Upper lobe of right lung (tissue), 1 donor: ENCODE measurements at regions not wholly inside any gene's neighbourhood (a gene's known extent, or its start where the extent isn't known, plus 50 kb on each side); places are given as distances from the start of the nearest gene placed in this dataset.
A peak's percentile ranks its signal among the peaks of the same experiment; 100 is the strongest.

ENCODE experiments used
- ATAC-seq: fragments of 200-7000 bp; cut with Tn5 transposase; one replicate; pipeline ENCODE4 v1.9.1; 2020; ENCODE audit warnings: mild to moderate bottlenecking, moderate library complexity
- DNase-seq: peaks from one replicate; pipeline ENCODE4 v3.0.0-alpha.2; 2020
- H3K27ac ChIP-seq: fragments of 200-600 bp; one replicate; pipeline ENCODE4 v1.8.0; 2022
- H3K27me3 ChIP-seq: fragments of 200-600 bp; one replicate; pipeline ENCODE4 v1.8.0; 2022; ENCODE audit warnings: mild to moderate bottlenecking
- H3K36me3 ChIP-seq: fragments of 200-600 bp; one replicate; pipeline ENCODE4 v1.8.0; 2022
- H3K4me1 ChIP-seq: fragments of 200-600 bp; one replicate; pipeline ENCODE4 v1.8.0; 2022
- H3K4me3 ChIP-seq: fragments of 200-600 bp; one replicate; pipeline ENCODE4 v1.8.0; 2022; ENCODE audit warnings: mild to moderate bottlenecking
- H3K9me3 ChIP-seq: fragments of 200-600 bp; one replicate; pipeline ENCODE4 v1.8.0; 2022
- intact Hi-C: fragments of 100-400 bp; cut with DNase I; formaldehyde crosslinking; loops from one replicate; pipeline ENCODE4 v1.11.0; 2022
- TF ChIP-seq, protein P1 (sequence below): fragments of 200-600 bp; IDR thresholded peaks from one replicate; pipeline ENCODE4 v1.8.0; 2022; ENCODE audit warnings: antibody characterized with exemption
- donor health status: DM: no; HTN: yes; CAD: no; lungs with severe emphysema.

DNA sequence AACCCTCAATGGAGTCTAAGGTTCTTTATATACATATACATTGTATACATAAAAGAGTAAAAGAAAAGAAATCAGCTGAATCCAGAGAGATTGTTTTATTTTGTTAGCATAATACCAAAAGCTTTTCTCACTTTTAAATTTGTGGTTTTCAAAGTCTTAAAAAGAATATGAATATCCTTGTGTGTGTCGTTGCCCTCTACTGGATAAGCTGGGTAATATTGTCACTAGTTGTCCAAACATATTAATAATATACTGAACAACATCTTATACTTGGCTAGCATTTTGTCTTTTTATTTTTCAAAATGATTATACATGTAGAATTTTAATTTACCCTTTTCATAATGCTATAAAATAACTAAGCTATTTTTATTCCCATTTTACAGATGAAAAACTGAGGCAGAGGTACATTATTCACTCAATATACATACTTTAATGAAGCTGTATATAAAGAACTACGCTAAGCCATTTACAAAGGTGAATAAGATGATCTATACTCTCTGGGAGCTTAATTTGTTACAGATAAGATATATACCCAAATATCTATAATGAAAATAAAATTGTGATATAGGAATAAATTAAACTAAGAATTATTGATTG is 531.7 kb downstream of the TFAP2B start:
- no peak overlapping the region for H3K4me3 ChIP-seq
- no peaks in the 10 kb centered on the region for H3K27me3 ChIP-seq
- TF ChIP-seq, protein P1, sequence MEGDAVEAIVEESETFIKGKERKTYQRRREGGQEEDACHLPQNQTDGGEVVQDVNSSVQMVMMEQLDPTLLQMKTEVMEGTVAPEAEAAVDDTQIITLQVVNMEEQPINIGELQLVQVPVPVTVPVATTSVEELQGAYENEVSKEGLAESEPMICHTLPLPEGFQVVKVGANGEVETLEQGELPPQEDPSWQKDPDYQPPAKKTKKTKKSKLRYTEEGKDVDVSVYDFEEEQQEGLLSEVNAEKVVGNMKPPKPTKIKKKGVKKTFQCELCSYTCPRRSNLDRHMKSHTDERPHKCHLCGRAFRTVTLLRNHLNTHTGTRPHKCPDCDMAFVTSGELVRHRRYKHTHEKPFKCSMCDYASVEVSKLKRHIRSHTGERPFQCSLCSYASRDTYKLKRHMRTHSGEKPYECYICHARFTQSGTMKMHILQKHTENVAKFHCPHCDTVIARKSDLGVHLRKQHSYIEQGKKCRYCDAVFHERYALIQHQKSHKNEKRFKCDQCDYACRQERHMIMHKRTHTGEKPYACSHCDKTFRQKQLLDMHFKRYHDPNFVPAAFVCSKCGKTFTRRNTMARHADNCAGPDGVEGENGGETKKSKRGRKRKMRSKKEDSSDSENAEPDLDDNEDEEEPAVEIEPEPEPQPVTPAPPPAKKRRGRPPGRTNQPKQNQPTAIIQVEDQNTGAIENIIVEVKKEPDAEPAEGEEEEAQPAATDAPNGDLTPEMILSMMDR: peak; percentile 41
- intact Hi-C loops: no loop called here
- no peaks in the 10 kb centered on the region for H3K36me3 ChIP-seq
- peaks cover 5% of the 10 kb centered on the region for H3K4me1 ChIP-seq
- no peaks in the 10 kb centered on the region for H3K9me3 ChIP-seq
- DNase-seq (no peak), ATAC-seq (no peak)
- H3K27ac ChIP-seq: no peak overlapping the region

DNA sequence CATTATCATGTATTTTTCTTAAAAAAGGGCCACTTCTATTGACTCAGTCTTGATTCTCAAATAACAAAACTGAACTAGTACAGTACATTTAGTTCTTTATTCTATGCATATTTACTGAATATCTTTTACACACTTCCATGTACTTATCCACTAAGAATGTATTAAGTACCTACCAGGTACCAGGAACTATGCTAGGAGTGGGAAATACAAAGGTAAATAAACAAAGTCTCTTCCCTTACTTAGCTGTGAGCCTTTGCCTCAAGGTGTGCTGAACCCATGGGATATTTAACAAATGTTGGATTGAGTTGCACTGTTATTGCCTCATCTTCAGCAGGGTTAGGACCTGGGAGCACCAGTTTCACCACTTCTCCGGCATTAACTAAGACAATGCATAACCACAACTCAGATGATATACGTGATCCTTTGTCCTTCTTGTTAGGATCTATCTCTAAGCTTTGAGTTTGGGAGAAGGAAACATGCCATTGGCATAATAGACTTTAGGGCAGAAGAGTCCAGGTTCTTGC is 533.9 kb downstream of the TFAP2B start:
- Histone ChIP-seq H3K27ac (no peak overlapping the region), H3K4me1 (peaks cover 5% of the 10 kb centered on the region), H3K36me3 (no peaks in the 10 kb centered on the region), H3K9me3 (no peaks in the 10 kb centered on the region), H3K27me3 (no peaks in the 10 kb centered on the region), H3K4me3 (no peak overlapping the region)
- intact Hi-C loops: no loop called here
- TF ChIP-seq, protein P1: no peak
- ATAC-seq (peak; percentile 88), DNase-seq (no peak)

DNA sequence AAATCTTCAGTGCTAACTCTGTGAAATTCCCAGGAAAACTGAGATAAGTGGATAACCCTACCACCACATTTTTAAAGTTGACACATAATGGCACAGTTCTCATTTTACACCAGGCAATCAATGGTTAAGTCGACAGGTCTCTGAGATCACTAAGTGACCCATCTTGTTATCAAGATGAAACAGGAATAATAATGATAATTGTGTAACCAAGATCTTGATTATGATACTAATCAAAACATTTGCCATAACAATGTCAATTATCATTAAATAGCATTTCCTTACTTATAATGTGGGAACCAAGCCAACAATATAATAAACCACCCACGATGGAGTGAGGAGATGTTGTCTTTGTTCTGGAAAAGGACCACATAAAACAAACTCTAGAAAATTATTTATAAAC is 541.6 kb downstream of the TFAP2B start:
- no peak for DNase-seq
- intact Hi-C loops: no loop called here
- TF ChIP-seq, protein P1: no peak
- no peak overlapping the region for H3K4me3 ChIP-seq
- no peaks in the 10 kb centered on the region for H3K9me3 ChIP-seq
- H3K4me1 ChIP-seq: no peaks in the 10 kb centered on the region
- no peaks in the 10 kb centered on the region for H3K36me3 ChIP-seq
- H3K27ac ChIP-seq: no peak overlapping the region
- no peak for ATAC-seq
- no peaks in the 10 kb centered on the region for H3K27me3 ChIP-seq

DNA sequence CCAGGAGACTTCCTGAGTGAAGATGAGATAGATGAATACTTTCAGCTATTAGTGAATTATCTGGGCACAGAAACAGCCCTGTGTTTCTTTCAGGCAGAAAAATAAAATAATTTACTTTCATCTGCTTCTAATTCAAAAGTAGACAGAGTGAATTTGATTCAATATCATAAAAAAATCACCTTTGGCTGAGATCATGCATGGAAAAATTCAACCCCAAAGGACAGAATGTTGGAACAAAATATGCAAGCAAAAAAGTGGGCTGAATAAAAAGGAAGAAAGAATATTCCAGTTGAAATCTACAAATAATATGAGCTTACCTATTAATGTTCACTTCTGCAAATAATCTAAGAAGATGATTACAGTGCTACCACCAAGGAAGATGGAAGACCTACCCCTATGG is 546.9 kb downstream of the TFAP2B start:
- no peak overlapping the region for H3K4me3 ChIP-seq
- H3K27me3 ChIP-seq: no peaks in the 10 kb centered on the region
- no peak overlapping the region for H3K27ac ChIP-seq
- no peak for DNase-seq
- TF ChIP-seq, protein P1: no peak
- intact Hi-C loops: no loop called here
- no peaks in the 10 kb centered on the region for H3K9me3 ChIP-seq
- ATAC-seq: no peak
- no peaks in the 10 kb centered on the region for H3K4me1 ChIP-seq
- H3K36me3 ChIP-seq: no peaks in the 10 kb centered on the region

DNA sequence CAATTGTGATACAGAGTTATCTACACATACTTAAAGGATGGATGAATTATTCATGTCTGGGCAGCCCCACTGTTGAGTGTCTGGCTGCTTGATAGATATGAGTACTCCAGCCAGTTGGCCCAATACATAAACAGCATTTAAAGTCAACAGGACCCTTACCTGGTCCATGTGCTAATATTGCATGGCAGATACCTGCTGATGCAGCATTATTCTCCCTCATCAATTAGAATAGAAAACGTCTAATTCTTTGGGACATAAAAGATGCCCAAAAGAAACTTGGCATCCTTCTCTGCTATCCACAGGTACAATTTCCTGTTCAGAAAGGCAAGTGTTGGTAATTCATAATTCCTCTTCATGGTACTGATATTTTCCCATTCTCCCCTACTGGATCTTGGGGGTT is 550.8 kb downstream of the TFAP2B start:
- H3K4me3 ChIP-seq: no peak overlapping the region
- H3K27ac ChIP-seq: no peak overlapping the region
- no peaks in the 10 kb centered on the region for H3K36me3 ChIP-seq
- H3K9me3 ChIP-seq: no peaks in the 10 kb centered on the region
- intact Hi-C loops: no loop called here
- DNase-seq: no peak
- TF ChIP-seq, protein P1: no peak
- no peaks in the 10 kb centered on the region for H3K4me1 ChIP-seq
- no peak for ATAC-seq
- H3K27me3 ChIP-seq: no peaks in the 10 kb centered on the region

DNA sequence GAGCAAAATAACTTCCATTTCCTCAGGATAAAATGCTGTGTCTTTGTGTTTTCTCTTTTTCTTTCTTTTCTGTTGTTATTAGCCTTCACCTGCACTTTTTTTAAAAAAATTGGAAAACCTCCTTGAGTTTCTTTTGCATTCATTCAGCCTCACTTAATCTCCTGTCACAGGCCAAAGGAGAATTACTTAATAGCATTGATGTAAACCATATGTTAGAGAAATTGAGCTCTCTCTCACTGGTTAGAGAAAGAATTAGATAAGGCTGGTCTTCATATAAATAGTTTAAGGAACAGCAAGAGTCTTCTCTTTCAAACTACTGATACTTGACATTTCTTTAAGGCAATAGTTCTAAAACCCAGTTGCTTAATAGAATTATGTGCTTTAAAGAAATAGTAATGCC is 564.2 kb downstream of the TFAP2B start:
- Histone ChIP-seq H3K27ac (no peak overlapping the region), H3K36me3 (no peaks in the 10 kb centered on the region), H3K27me3 (no peaks in the 10 kb centered on the region), H3K9me3 (no peaks in the 10 kb centered on the region), H3K4me3 (no peak overlapping the region), H3K4me1 (no peaks in the 10 kb centered on the region)
- intact Hi-C loops: no loop called here
- no peak for ATAC-seq
- TF ChIP-seq, protein P1: no peak
- no peak for DNase-seq
